Panc1 (cell line): ENCODE measurements at regions not wholly inside any gene's neighbourhood (a gene's known extent, or its start where the extent isn't known, plus 50 kb on each side); places are given as distances from the start of the nearest gene placed in this dataset.

Experiments
- ATAC-seq: fragments of 200-7000 bp; cut with Tn5 transposase; 2 replicates; pipeline ENCODE4 v1.9.1; 2020; ENCODE audit warnings: mild to moderate bottlenecking, moderate library complexity
- BruUV-seq: library from RNA; stranded (reverse); fragments of 400-500 nt; replicated peaks from 2 replicates; lab custom pipeline; 2021; lab: Mats Ljungman, UMichigan
- CTCF ChIA-PET: fragments of 300-600 bp; sonication (Branson Sonifier 250); formaldehyde crosslinking; loops from one replicate; lab custom pipeline; 2022; ENCODE audit warnings: antibody characterized with exemption; lab: Charles Lee
- POLR2A ChIA-PET: fragments of 300-600 bp; sonication (Branson Sonifier 250); formaldehyde crosslinking; loops from one replicate; lab custom pipeline; 2022; ENCODE audit warnings: antibody characterized with exemption; lab: Charles Lee
- DNase-seq: peaks from one replicate; pipeline ENCODE4 v3.0.0-alpha.2; 2010; ENCODE audit warnings: low read depth, low spot score
- H3K27ac ChIP-seq: 2 replicates; pipeline ENCODE4 v1.5.1; 2011; ENCODE audit warnings: mild to moderate bottlenecking, low read length, inconsistent platforms
- H3K27me3 ChIP-seq: fragments of 200-500 bp; sonication (Bioruptor generic); 2 replicates; pipeline ENCODE4 v1.6.0; 2014; ENCODE audit warnings: low read length, inconsistent platforms; ENCODE audit not compliant: control insufficient read depth, insufficient read depth
- H3K36me3 ChIP-seq: fragments of 200-500 bp; sonication (Bioruptor generic); 2 replicates; pipeline ENCODE4 v1.5.1; 2014; ENCODE audit warnings: inconsistent platforms, mild to moderate bottlenecking, low read length, moderate library complexity; ENCODE audit not compliant: control insufficient read depth, insufficient read depth
- H3K4me1 ChIP-seq: 2 replicates; pipeline ENCODE4 v1.5.1; 2011; ENCODE audit warnings: inconsistent platforms, mild to moderate bottlenecking, low read length, moderate library complexity; ENCODE audit not compliant: control insufficient read depth, insufficient read depth
- H3K4me3 ChIP-seq, 2 experiments: 2 replicates each; pipeline ENCODE4 v1.5.1; 2011 to 2012; ENCODE audit warnings: low read depth in 2 of 2, low read length in 2 of 2, mild to moderate bottlenecking in 2 of 2, inconsistent platforms in 1 of 2, moderate library complexity in 1 of 2
- H3K9me3 ChIP-seq: fragments of 200-500 bp; sonication (Bioruptor generic); 2 replicates; pipeline ENCODE4 v1.5.1; 2014; ENCODE audit warnings: low read depth, mild to moderate bottlenecking, inconsistent platforms, low read length, moderate library complexity; ENCODE audit not compliant: control insufficient read depth, insufficient read depth
- CTCF ChIP-seq: fragments of 450-650 bp; IDR thresholded peaks from 2 replicates; pipeline ENCODE4 v1.5.1; 2017; ENCODE audit warnings: mild to moderate bottlenecking
- POLR2AphosphoS5 ChIP-seq: IDR thresholded peaks from 2 replicates; pipeline ENCODE4 v1.6.1; 2012; ENCODE audit warnings: mild to moderate bottlenecking, low read depth, low read length, moderate library complexity
- REST ChIP-seq, 2 experiments: IDR thresholded peaks; 2 replicates each; pipeline ENCODE4 v1.6.1; 2011 to 2012; ENCODE audit warnings: low read depth in 2 of 2, control low read depth in 1 of 2, low read length in 1 of 2, mild to moderate bottlenecking in 1 of 2, moderate library complexity in 1 of 2; ENCODE audit not compliant: insufficient read depth in 1 of 2
- SIN3A ChIP-seq: IDR thresholded peaks from 2 replicates; pipeline ENCODE4 v1.6.1; 2012; ENCODE audit warnings: low read depth, mild to moderate bottlenecking, low read length, moderate library complexity, borderline replicate concordance; ENCODE audit not compliant: insufficient read depth
- TCF7L2 ChIP-seq: IDR thresholded peaks from 2 replicates; pipeline ENCODE4 v1.6.1; 2011; ENCODE audit warnings: mild to moderate bottlenecking, low read depth, low read length, inconsistent platforms
- in situ Hi-C: cut with HindIII; loops from 2 replicates; pipeline ENCODE4 v1.10.0; 2016; ENCODE audit warnings: low sequenced_read_pairs, low pct_unique_long_range_greater_than_20kb
- intact Hi-C: fragments of 100-400 bp; cut with micrococcal nuclease; formaldehyde crosslinking; loops from one replicate; pipeline ENCODE4 v1.10.0; 2022; ENCODE audit not compliant: unreplicated experiment

GRCh38 chr12:89928467-89928866 is 219.8 kb upstream of the ATP2B1 start:
- H3K36me3 ChIP-seq = no peaks in the 10 kb centered on the region
- H3K4me3 ChIP-seq = no peak overlapping the region
- BruUV-seq = no TSS peak
- no peaks in the 10 kb centered on the region for H3K27me3 ChIP-seq
- ChIA-PET POLR2A (no interaction called here), CTCF (interaction anchor here (0.6 kb wide), 1 partner anchor 426 kb away, joined by 8 read pairs; no protein-coding TSS in a partner anchor)
- TF ChIP-seq CTCF = no peak
- no peak for TF ChIP-seq POLR2AphosphoS5
- no peak for TF ChIP-seq TCF7L2
- no peak for TF ChIP-seq SIN3A
- TF ChIP-seq REST (IDR thresholded peaks at IDR 0.05; ENCODE audit: insufficient read depth in 1 of 2, low read depth in 2 of 2, low read length in 1 of 2) = no peak
- intact Hi-C loops (no loop called here), in situ Hi-C loops (no loop called here)
- H3K9me3 ChIP-seq = no peaks in the 10 kb centered on the region
- DNase-seq = no peak
- ATAC-seq = no peak
- H3K4me1 ChIP-seq = no peaks in the 10 kb centered on the region
- H3K27ac ChIP-seq = no peak overlapping the region

- Histone ChIP-seq H3K27me3 (no peaks in the 10 kb centered on the region), H3K27ac (no peak overlapping the region), H3K9me3 (no peaks in the 10 kb centered on the region), H3K36me3 (no peaks in the 10 kb centered on the region), H3K4me3 (no peak overlapping the region), H3K4me1 (no peaks in the 10 kb centered on the region)
- POLR2A ChIA-PET = interaction anchor here (0.5 kb wide), 1 partner anchor 497 kb away, joined by 8 read pairs; no protein-coding TSS in a partner anchor
- intact Hi-C loops (no loop called here), in situ Hi-C loops (no loop called here)
- CTCF ChIA-PET = no interaction called here
- TF ChIP-seq TCF7L2 (no peak), REST (IDR thresholded peaks at IDR 0.05; ENCODE audit: insufficient read depth in 1 of 2, low read depth in 2 of 2, low read length in 1 of 2) (no peak), POLR2AphosphoS5 (no peak), CTCF (no peak)
- ATAC-seq (no peak), DNase-seq (no peak)
- no TSS peak for BruUV-seq
Measured at GRCh38 chr12:89927226-89927698, 218.6 kb upstream of the ATP2B1 start.
